ENCODE measurements at regions not wholly inside any gene's neighbourhood (a gene's known extent, or its start where the extent isn't known, plus 50 kb on each side); places are given as distances from the start of the nearest gene placed in this dataset.

- ATAC-seq (peak; percentile 76), DNase-seq (ENCODE audit: low read depth, low spot score) (no peak)
- ChIA-PET CTCF (interaction anchor here (1.1 kb wide), 3 partner anchors 39 to 135 kb away, joined by 3 to 4 read pairs (median 3); partner anchors contain the start of gene HS3ST1), POLR2A (interaction anchor here (1.0 to 1.7 kb wide), 3 partner anchors 15 to 137 kb away, joined by 3 to 6 read pairs (median 4); no protein-coding TSS in a partner anchor), RAD21 (ENCODE audit: low non-redundant PET in 1 of 2, low total read pairs in 2 of 2, uncharacterized antibody in 2 of 2, unreplicated experiment in 2 of 2) (interaction anchor here in 1 of 2 experiments (1.4 kb wide), 1 partner anchor 138 kb away, joined by 3 read pairs; no protein-coding TSS in a partner anchor)
- Histone ChIP-seq H3K27ac (ENCODE audit: low read depth, low read length) (peak overlapping the region; percentile 72), H3K4me3 (replicated peaks in 1 of 2; ENCODE audit: low read depth in 1 of 2, low read length in 2 of 2) (no peak overlapping the region), H2AFZ (ENCODE audit: low read depth, low read length, poor library complexity, severe bottlenecking) (peak overlapping the region; percentile 3), H3K4me2 (ENCODE audit: low read length) (peak overlapping the region; percentile 66), H3K27me3 (ENCODE audit: insufficient read depth, low read length) (no peaks in the 10 kb centered on the region), H4K20me1 (ENCODE audit: insufficient read depth) (no peaks in the 10 kb centered on the region), H3K36me3 (ENCODE audit: control insufficient read depth in 1 of 2, insufficient read depth in 2 of 2, low read length in 2 of 2) (peaks cover 0 to 12% of the 10 kb centered on the region in 2 experiments; a peak in 2 of 4 replicates), H3K9me3 (ENCODE audit: control insufficient read depth in 1 of 2, insufficient read depth in 1 of 2, low read depth in 1 of 2, low read length in 2 of 2) (peaks cover 0 to 9% of the 10 kb centered on the region in 2 experiments; a peak in 1 of 4 replicates), H3K9me2 (ENCODE audit: insufficient read depth) (no peaks in the 10 kb centered on the region), H3K4me1 (ENCODE audit: control insufficient read depth in 1 of 2, insufficient read depth in 2 of 2, low read length in 2 of 2) (peaks cover 24 to 44% of the 10 kb centered on the region in 2 experiments), H3K9ac (ENCODE audit: low read length) (peak overlapping the region; percentile 63), H3K79me2 (ENCODE audit: insufficient read depth, low read length) (no peaks in the 10 kb centered on the region)
- TF ChIP-seq, protein P1, sequence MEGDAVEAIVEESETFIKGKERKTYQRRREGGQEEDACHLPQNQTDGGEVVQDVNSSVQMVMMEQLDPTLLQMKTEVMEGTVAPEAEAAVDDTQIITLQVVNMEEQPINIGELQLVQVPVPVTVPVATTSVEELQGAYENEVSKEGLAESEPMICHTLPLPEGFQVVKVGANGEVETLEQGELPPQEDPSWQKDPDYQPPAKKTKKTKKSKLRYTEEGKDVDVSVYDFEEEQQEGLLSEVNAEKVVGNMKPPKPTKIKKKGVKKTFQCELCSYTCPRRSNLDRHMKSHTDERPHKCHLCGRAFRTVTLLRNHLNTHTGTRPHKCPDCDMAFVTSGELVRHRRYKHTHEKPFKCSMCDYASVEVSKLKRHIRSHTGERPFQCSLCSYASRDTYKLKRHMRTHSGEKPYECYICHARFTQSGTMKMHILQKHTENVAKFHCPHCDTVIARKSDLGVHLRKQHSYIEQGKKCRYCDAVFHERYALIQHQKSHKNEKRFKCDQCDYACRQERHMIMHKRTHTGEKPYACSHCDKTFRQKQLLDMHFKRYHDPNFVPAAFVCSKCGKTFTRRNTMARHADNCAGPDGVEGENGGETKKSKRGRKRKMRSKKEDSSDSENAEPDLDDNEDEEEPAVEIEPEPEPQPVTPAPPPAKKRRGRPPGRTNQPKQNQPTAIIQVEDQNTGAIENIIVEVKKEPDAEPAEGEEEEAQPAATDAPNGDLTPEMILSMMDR (IDR thresholded peaks at IDR 0.05 in 2 of 3, conservative IDR thresholded peaks at IDR 0.05 in 1 of 3; ENCODE audit: borderline replicate concordance in 1 of 3, insufficient read depth in 1 of 3, low read depth in 2 of 3, low read length in 2 of 3) = peak in 2 of 3 experiments; percentile 51 to 61; a peak in 4 of 6 replicates
- no peak for TF ChIP-seq FOSL1 (IDR thresholded peaks at IDR 0.05; ENCODE audit: low read depth)
- intact Hi-C loops (cut with micrococcal nuclease) = loop anchor here (2.0 kb wide), 1 partner anchor 69 kb away; the partner anchor contains the start of gene HS3ST1
- BruUV-seq (replicated peaks) = TSS peak; percentile 91
Observed at GRCh38 chr4:11497212-11497806, 68.6 kb upstream of the HS3ST1 start.

GRCh38 chr4:11496351-11496829 is 67.7 kb upstream of the HS3ST1 start:
- ChIA-PET RAD21 (ENCODE audit: low non-redundant PET in 1 of 2, low total read pairs in 2 of 2, uncharacterized antibody in 2 of 2, unreplicated experiment in 2 of 2) (no interaction called here), CTCF (no interaction called here), POLR2A (interaction anchor here (0.8 kb wide), 1 partner anchor 10 kb away, joined by 5 read pairs; no protein-coding TSS in a partner anchor)
- no peak overlapping the region for H2AFZ ChIP-seq (ENCODE audit: low read depth, low read length, poor library complexity, severe bottlenecking)
- H3K27ac ChIP-seq (ENCODE audit: low read depth, low read length) = peak overlapping the region; percentile 72
- H3K4me2 ChIP-seq (ENCODE audit: low read length) = peak overlapping the region; percentile 66
- H3K36me3 ChIP-seq (ENCODE audit: control insufficient read depth in 1 of 2, insufficient read depth in 2 of 2, low read length in 2 of 2) = peaks cover 0 to 3% of the 10 kb centered on the region in 2 experiments; a peak in 2 of 4 replicates
- TF ChIP-seq TCF7L2 (IDR thresholded peaks at IDR 0.05; ENCODE audit: borderline replicate concordance, extremely low read depth, insufficient read depth, insufficient read length) (peak; percentile 57), SIN3A (IDR thresholded peaks at IDR 0.05; ENCODE audit: low read depth) (no peak), YY1 (IDR thresholded peaks at IDR 0.05; ENCODE audit: extremely low read depth, insufficient replicate concordance, low read depth, low read length) (peak; percentile 38)
- no peaks in the 10 kb centered on the region for H3K9me2 ChIP-seq (ENCODE audit: insufficient read depth)
- BruUV-seq (replicated peaks) = no TSS peak
- DNase-seq (ENCODE audit: low read depth, low spot score) (no peak), ATAC-seq (peak; percentile 18; the same call in 1 of the 2 replicates)
- H3K4me3 ChIP-seq (replicated peaks in 1 of 2; ENCODE audit: low read depth in 1 of 2, low read length in 2 of 2) = no peak overlapping the region
- peaks cover 24 to 44% of the 10 kb centered on the region in 2 experiments for H3K4me1 ChIP-seq (ENCODE audit: control insufficient read depth in 1 of 2, insufficient read depth in 2 of 2, low read length in 2 of 2)
- H3K27me3 ChIP-seq (ENCODE audit: insufficient read depth, low read length) = no peaks in the 10 kb centered on the region
- H3K79me2 ChIP-seq (ENCODE audit: insufficient read depth, low read length) = no peaks in the 10 kb centered on the region
- no peaks in the 10 kb centered on the region for H3K9me3 ChIP-seq (ENCODE audit: control insufficient read depth in 1 of 2, insufficient read depth in 1 of 2, low read depth in 1 of 2, low read length in 2 of 2)
- peak overlapping the region; percentile 63 for H3K9ac ChIP-seq (ENCODE audit: low read length)
- intact Hi-C loops (cut with micrococcal nuclease) = loop anchor here (2.0 kb wide), 1 partner anchor 68 kb away; the partner anchor contains the start of gene HS3ST1
- no peaks in the 10 kb centered on the region for H4K20me1 ChIP-seq (ENCODE audit: insufficient read depth)
